Suprapubic skin (tissue), 4 donors: ENCODE measurements at regions not wholly inside any gene's neighbourhood (a gene's known extent, or its start where the extent isn't known, plus 50 kb on each side); places are given as distances from the start of the nearest gene placed in this dataset.

Experiments used
- DNase-seq, 2 donors: peaks; one replicate each; pipeline ENCODE4 v3.0.0-alpha.2; 2019; ENCODE audit warnings: low spot score in 2 of 2
- H3K27ac ChIP-seq: fragments of 200-600 bp; sonication (generic); one replicate; pipeline ENCODE4 v1.5.1; 2019
- H3K27me3 ChIP-seq: fragments of 200-600 bp; sonication (generic); one replicate; pipeline ENCODE4 v1.5.1; 2019
- H3K36me3 ChIP-seq: fragments of 200-600 bp; sonication (generic); one replicate; pipeline ENCODE4 v1.5.1; 2019
- H3K4me1 ChIP-seq: fragments of 200-600 bp; sonication (generic); one replicate; pipeline ENCODE4 v1.5.1; 2019
- H3K4me3 ChIP-seq: fragments of 200-600 bp; sonication (generic); one replicate; pipeline ENCODE4 v1.5.1; 2019; ENCODE audit warnings: mild to moderate bottlenecking
- H3K9me3 ChIP-seq: fragments of 200-600 bp; sonication (generic); one replicate; pipeline ENCODE4 v1.5.1; 2019
- CTCF ChIP-seq, 2 donors: fragments of 200-600 bp in 1 of 2; fragments of 450-650 bp in 1 of 2; sonication (generic) in 1 of 2; IDR thresholded peaks; one replicate each; pipeline ENCODE4 v1.5.1; 2016 to 2019; ENCODE audit warnings: antibody characterized with exemption in 2 of 2, mild to moderate bottlenecking in 1 of 2, moderate library complexity in 1 of 2
- EP300 ChIP-seq: sonication (generic); formaldehyde crosslinking; IDR thresholded peaks from one replicate; pipeline ENCODE4 v1.6.1; 2017; ENCODE audit warnings: antibody characterized with exemption
- POLR2A ChIP-seq, 2 donors: fragments of 450-650 bp; IDR thresholded peaks; one replicate each; pipeline ENCODE4 v1.6.1; 2017; ENCODE audit warnings: antibody characterized with exemption in 2 of 2, mild to moderate bottlenecking in 2 of 2, moderate library complexity in 2 of 2
- POLR2AphosphoS5 ChIP-seq, 3 donors: sonication (generic); formaldehyde crosslinking; IDR thresholded peaks; one replicate each; pipeline ENCODE4 v1.6.1; 2017; ENCODE audit warnings: antibody characterized with exemption in 3 of 3
- WGBS: methylation state at CpG from one replicate; pipeline ENCODE4 v1.1.5; 2018; 5-methylcytosine and 5-hydroxymethylcytosine counted together

GRCh38 chr1:68347415-68347814, 102.3 kb downstream of the RPE65 start:
- no peak for DNase-seq
- no peak overlapping the region for H3K4me3 ChIP-seq
- no peaks in the 10 kb centered on the region for H3K9me3 ChIP-seq
- no peaks in the 10 kb centered on the region for H3K27me3 ChIP-seq
- no peak overlapping the region for H3K27ac ChIP-seq
- TF ChIP-seq CTCF (IDR thresholded peaks at IDR 0.05) (no peak), POLR2A (IDR thresholded peaks at IDR 0.05) (no peak), EP300 (no peak)
- 80% methylated on average over 2 of the region's 2 CpGs for WGBS
- H3K36me3 ChIP-seq, result no peaks in the 10 kb centered on the region
- H3K4me1 ChIP-seq, result peaks cover 5% of the 10 kb centered on the region

- 59% methylated on average over 3 of the region's 3 CpGs for WGBS
- Histone ChIP-seq H3K4me3 (no peak overlapping the region), H3K9me3 (no peaks in the 10 kb centered on the region), H3K36me3 (no peaks in the 10 kb centered on the region), H3K4me1 (peaks cover 6% of the 10 kb centered on the region), H3K27me3 (no peaks in the 10 kb centered on the region), H3K27ac (no peak overlapping the region)
- no peak for DNase-seq
- TF ChIP-seq POLR2AphosphoS5 (IDR thresholded peaks at IDR 0.05) (no peak), CTCF (IDR thresholded peaks at IDR 0.05) (no peak), POLR2A (IDR thresholded peaks at IDR 0.05) (no peak), EP300 (no peak)
Measured at GRCh38 chr1:68346188-68346808, 103.5 kb downstream of the RPE65 start.

- Histone ChIP-seq H3K9me3 (no peaks in the 10 kb centered on the region), H3K27ac (no peak overlapping the region), H3K27me3 (no peaks in the 10 kb centered on the region), H3K4me3 (no peak overlapping the region), H3K4me1 (peaks cover 6% of the 10 kb centered on the region), H3K36me3 (no peaks in the 10 kb centered on the region)
- no peak for DNase-seq
- TF ChIP-seq CTCF (IDR thresholded peaks at IDR 0.05) (no peak), POLR2AphosphoS5 (IDR thresholded peaks at IDR 0.05) (no peak), POLR2A (IDR thresholded peaks at IDR 0.05) (no peak), EP300 (no peak)
- WGBS, result 62% methylated on average over 4 of the region's 4 CpGs
Measured at GRCh38 chr1:68344208-68344607, 105.5 kb downstream of the RPE65 start.

GRCh38 chr1:68340951-68341350, 108.6 kb upstream of the WLS start:
- TF ChIP-seq EP300 (no peak), POLR2AphosphoS5 (IDR thresholded peaks at IDR 0.05) (no peak)
- H3K27me3 ChIP-seq, result no peaks in the 10 kb centered on the region
- H3K4me1 ChIP-seq, result peaks cover 6% of the 10 kb centered on the region
- H3K36me3 ChIP-seq, result no peaks in the 10 kb centered on the region
- H3K27ac ChIP-seq, result no peak overlapping the region
- no peak overlapping the region for H3K4me3 ChIP-seq
- DNase-seq, result no peak
- 83% methylated on average over 5 of the region's 5 CpGs for WGBS
- no peaks in the 10 kb centered on the region for H3K9me3 ChIP-seq

GRCh38 chr1:68339505-68339904, 107.2 kb upstream of the WLS start:
- Histone ChIP-seq H3K27me3 (no peaks in the 10 kb centered on the region), H3K4me1 (peaks cover 6% of the 10 kb centered on the region), H3K27ac (no peak overlapping the region), H3K36me3 (no peaks in the 10 kb centered on the region), H3K4me3 (no peak overlapping the region), H3K9me3 (no peaks in the 10 kb centered on the region)
- TF ChIP-seq EP300 (no peak), CTCF (IDR thresholded peaks at IDR 0.05) (no peak), POLR2AphosphoS5 (IDR thresholded peaks at IDR 0.05) (no peak), POLR2A (IDR thresholded peaks at IDR 0.05) (no peak)
- no peak for DNase-seq

- no peaks in the 10 kb centered on the region for H3K27me3 ChIP-seq
- 97% methylated on average over 1 of the region's 1 CpG for WGBS
- TF ChIP-seq POLR2A (IDR thresholded peaks at IDR 0.05) (no peak), CTCF (IDR thresholded peaks at IDR 0.05) (no peak), EP300 (no peak), POLR2AphosphoS5 (IDR thresholded peaks at IDR 0.05) (no peak)
- no peaks in the 10 kb centered on the region for H3K9me3 ChIP-seq
- no peak overlapping the region for H3K4me3 ChIP-seq
- no peak overlapping the region for H3K27ac ChIP-seq
- H3K36me3 ChIP-seq, result no peaks in the 10 kb centered on the region
- H3K4me1 ChIP-seq, result peaks cover 6% of the 10 kb centered on the region
- no peak for DNase-seq
Measured at GRCh38 chr1:68338081-68338480, 105.8 kb upstream of the WLS start.
